K562 (cell line): ENCODE measurements at regions not wholly inside any gene's neighbourhood (a gene's known extent, or its start where the extent isn't known, plus 50 kb on each side); places are given as distances from the start of the nearest gene placed in this dataset.
A peak's percentile ranks its signal among the peaks of the same experiment; 100 is the strongest.

Source experiments
- MYBL2 ChIP-seq, 2 experiments: fragments of 450-650 bp in 1 of 2; sonication (generic) in 1 of 2; formaldehyde crosslinking in 1 of 2; IDR thresholded peaks; 2 replicates each; pipeline versions ENCODE4 v1.6.1 to v1.8.1; 2017 to 2022; ENCODE audit warnings: borderline replicate concordance in 1 of 2, inconsistent platforms in 1 of 2, low read depth in 1 of 2, mild to moderate bottlenecking in 1 of 2, missing genetic modification reagents in 1 of 2, moderate library complexity in 1 of 2
- PYGO2 ChIP-seq: fragments of 450-650 bp; IDR thresholded peaks from 2 replicates; pipeline ENCODE4 v1.6.1; 2016; ENCODE audit warnings: mild to moderate bottlenecking, missing genetic modification characterization, moderate library complexity, missing compliant biosample characterization
- ZSCAN32 ChIP-seq: fragments of 450-650 bp; formaldehyde crosslinking; IDR thresholded peaks from 2 replicates; pipeline ENCODE4 v1.4.0; 2020; ENCODE audit warnings: mild to moderate bottlenecking, moderate library complexity
- TF ChIP-seq, protein P1 (sequence below): IDR thresholded peaks from 2 replicates; pipeline ENCODE4 v1.6.1; 2012; ENCODE audit warnings: low read depth, low read length, improper control_type of control experiment, borderline replicate concordance
- TF ChIP-seq, protein P2 (sequence below): fragments of 450-650 bp; conservative IDR thresholded peaks from 2 replicates; pipeline ENCODE4 v1.6.1; 2016; ENCODE audit warnings: missing genetic modification characterization, low read depth, mild to moderate bottlenecking, control low read depth, missing compliant biosample characterization
- TF ChIP-seq, protein P3 (sequence below): fragments of 450-650 bp; IDR thresholded peaks from 2 replicates; pipeline ENCODE4 v1.7.1; 2018; ENCODE audit warnings: mild to moderate bottlenecking, low read depth; ENCODE audit not compliant: partially characterized antibody
- TF ChIP-seq, protein P4 (sequence below), 2 experiments: IDR thresholded peaks in 1 of 2; conservative IDR thresholded peaks in 1 of 2; 2 replicates each; pipeline ENCODE4 v1.6.1; 2016; ENCODE audit warnings: low read depth in 2 of 2, mild to moderate bottlenecking in 1 of 2, missing compliant biosample characterization in 1 of 2, missing genetic modification characterization in 1 of 2, moderate library complexity in 1 of 2
- TF ChIP-seq, protein P5 (sequence below): sonication (generic); formaldehyde crosslinking; IDR thresholded peaks from 2 replicates; pipeline ENCODE4 v1.5.0; 2020; ENCODE audit warnings: missing genetic modification reagents
- TF ChIP-seq, protein P6 (sequence below): conservative IDR thresholded peaks from 2 replicates; pipeline ENCODE4 v1.6.1; 2011; ENCODE audit warnings: low read depth, mild to moderate bottlenecking, low read length; ENCODE audit not compliant: control insufficient read depth

DNA sequence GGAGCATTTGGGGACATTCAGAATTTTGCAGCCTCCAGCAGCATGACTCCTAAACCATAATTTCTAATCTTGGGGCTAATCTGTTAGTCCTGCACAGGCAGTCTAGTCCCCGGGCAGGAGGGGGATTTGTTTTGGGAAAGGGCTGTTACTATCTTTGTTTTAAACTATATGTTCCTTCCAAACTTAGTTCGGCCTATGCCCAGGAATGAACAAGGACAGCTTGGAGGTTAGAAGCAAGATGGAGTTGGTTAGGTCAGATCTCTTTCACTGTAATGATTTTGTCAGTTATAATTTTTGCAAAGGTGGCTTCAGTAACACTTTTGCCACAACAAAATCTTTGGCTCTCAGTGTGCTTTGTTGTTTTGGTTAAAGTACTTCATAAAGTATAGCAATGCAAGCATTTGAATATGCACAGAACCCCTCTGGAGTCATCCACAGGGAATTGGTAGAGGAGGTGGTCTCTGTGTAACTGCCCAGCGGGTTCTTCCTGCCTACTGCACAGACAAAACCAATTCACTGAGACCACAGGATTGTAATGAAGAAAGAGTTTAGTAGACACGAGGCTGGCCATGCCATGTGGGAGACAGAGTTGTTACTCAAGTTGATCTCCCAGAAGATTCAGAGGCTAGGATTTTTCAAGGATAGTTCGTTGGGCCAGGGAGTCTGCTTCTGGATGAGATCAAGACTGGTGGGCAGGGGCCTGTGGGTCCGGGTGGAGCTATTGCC, 224.1 kb upstream of the MYLIP start (continued):
- TF ChIP-seq PYGO2 (tag): peak; percentile 96
- TF ChIP-seq, protein P1, sequence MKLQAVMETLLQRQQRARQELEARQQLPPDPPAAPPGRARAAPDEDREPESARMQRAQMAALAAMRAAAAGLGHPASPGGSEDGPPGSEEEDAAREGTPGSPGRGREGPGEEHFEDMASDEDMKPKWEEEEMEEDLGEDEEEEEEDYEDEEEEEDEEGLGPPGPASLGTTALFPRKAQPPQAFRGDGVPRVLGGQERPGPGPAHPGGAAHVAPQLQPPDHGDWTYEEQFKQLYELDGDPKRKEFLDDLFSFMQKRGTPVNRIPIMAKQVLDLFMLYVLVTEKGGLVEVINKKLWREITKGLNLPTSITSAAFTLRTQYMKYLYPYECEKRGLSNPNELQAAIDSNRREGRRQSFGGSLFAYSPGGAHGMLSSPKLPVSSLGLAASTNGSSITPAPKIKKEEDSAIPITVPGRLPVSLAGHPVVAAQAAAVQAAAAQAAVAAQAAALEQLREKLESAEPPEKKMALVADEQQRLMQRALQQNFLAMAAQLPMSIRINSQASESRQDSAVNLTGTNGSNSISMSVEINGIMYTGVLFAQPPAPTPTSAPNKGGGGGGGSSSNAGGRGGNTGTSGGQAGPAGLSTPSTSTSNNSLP: no peak
- TF ChIP-seq MYBL2 (IDR thresholded peaks at IDR 0.05; ENCODE audit: low read depth): no peak
- TF ChIP-seq MYBL2 (CRISPR knock-in tag; IDR thresholded peaks at IDR 0.05; ENCODE audit: borderline replicate concordance): no peak
- TF ChIP-seq, protein P2, sequence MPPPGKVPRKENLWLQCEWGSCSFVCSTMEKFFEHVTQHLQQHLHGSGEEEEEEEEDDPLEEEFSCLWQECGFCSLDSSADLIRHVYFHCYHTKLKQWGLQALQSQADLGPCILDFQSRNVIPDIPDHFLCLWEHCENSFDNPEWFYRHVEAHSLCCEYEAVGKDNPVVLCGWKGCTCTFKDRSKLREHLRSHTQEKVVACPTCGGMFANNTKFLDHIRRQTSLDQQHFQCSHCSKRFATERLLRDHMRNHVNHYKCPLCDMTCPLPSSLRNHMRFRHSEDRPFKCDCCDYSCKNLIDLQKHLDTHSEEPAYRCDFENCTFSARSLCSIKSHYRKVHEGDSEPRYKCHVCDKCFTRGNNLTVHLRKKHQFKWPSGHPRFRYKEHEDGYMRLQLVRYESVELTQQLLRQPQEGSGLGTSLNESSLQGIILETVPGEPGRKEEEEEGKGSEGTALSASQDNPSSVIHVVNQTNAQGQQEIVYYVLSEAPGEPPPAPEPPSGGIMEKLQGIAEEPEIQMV: peak; percentile 93
- TF ChIP-seq, protein P3, sequence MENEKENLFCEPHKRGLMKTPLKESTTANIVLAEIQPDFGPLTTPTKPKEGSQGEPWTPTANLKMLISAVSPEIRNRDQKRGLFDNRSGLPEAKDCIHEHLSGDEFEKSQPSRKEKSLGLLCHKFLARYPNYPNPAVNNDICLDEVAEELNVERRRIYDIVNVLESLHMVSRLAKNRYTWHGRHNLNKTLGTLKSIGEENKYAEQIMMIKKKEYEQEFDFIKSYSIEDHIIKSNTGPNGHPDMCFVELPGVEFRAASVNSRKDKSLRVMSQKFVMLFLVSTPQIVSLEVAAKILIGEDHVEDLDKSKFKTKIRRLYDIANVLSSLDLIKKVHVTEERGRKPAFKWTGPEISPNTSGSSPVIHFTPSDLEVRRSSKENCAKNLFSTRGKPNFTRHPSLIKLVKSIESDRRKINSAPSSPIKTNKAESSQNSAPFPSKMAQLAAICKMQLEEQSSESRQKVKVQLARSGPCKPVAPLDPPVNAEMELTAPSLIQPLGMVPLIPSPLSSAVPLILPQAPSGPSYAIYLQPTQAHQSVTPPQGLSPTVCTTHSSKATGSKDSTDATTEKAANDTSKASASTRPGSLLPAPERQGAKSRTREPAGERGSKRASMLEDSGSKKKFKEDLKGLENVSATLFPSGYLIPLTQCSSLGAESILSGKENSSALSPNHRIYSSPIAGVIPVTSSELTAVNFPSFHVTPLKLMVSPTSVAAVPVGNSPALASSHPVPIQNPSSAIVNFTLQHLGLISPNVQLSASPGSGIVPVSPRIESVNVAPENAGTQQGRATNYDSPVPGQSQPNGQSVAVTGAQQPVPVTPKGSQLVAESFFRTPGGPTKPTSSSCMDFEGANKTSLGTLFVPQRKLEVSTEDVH: no peak
- TF ChIP-seq, protein P4, sequence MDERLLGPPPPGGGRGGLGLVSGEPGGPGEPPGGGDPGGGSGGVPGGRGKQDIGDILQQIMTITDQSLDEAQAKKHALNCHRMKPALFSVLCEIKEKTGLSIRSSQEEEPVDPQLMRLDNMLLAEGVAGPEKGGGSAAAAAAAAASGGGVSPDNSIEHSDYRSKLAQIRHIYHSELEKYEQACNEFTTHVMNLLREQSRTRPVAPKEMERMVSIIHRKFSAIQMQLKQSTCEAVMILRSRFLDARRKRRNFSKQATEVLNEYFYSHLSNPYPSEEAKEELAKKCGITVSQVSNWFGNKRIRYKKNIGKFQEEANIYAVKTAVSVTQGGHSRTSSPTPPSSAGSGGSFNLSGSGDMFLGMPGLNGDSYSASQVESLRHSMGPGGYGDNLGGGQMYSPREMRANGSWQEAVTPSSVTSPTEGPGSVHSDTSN (CRISPR knock-in tag; IDR thresholded peaks at IDR 0.05; ENCODE audit: low read depth): no peak
- TF ChIP-seq, protein P4 (tag; conservative IDR thresholded peaks at IDR 0.05; ENCODE audit: low read depth): peak; percentile 64
- TF ChIP-seq, protein P5, sequence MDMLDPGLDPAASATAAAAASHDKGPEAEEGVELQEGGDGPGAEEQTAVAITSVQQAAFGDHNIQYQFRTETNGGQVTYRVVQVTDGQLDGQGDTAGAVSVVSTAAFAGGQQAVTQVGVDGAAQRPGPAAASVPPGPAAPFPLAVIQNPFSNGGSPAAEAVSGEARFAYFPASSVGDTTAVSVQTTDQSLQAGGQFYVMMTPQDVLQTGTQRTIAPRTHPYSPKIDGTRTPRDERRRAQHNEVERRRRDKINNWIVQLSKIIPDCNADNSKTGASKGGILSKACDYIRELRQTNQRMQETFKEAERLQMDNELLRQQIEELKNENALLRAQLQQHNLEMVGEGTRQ: no peak
- peak; percentile 94 for TF ChIP-seq ZSCAN32 (CRISPR knock-in tag)
- TF ChIP-seq, protein P6, sequence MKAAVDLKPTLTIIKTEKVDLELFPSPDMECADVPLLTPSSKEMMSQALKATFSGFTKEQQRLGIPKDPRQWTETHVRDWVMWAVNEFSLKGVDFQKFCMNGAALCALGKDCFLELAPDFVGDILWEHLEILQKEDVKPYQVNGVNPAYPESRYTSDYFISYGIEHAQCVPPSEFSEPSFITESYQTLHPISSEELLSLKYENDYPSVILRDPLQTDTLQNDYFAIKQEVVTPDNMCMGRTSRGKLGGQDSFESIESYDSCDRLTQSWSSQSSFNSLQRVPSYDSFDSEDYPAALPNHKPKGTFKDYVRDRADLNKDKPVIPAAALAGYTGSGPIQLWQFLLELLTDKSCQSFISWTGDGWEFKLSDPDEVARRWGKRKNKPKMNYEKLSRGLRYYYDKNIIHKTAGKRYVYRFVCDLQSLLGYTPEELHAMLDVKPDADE: no peak
